Osteoblast (primary cell): ENCODE measurements at regions not wholly inside any gene's neighbourhood (a gene's known extent, or its start where the extent isn't known, plus 50 kb on each side); places are given as distances from the start of the nearest gene placed in this dataset.

Experiments
- DNase-seq: peaks from one replicate; pipeline ENCODE4 v3.0.0; 2011; ENCODE audit warnings: low spot score, mixed read lengths; ENCODE audit not compliant: insufficient read length; ENCODE audit errors: missing footprints
- H2AFZ ChIP-seq: 2 replicates; pipeline ENCODE4 v1.6.0; 2011; ENCODE audit warnings: mild to moderate bottlenecking, low read length
- H3K27ac ChIP-seq: 2 replicates; pipeline ENCODE4 v1.5.1; 2011; ENCODE audit warnings: mild to moderate bottlenecking, low read depth, low read length, moderate library complexity
- H3K27me3 ChIP-seq: 2 replicates; pipeline ENCODE4 v1.6.0; 2012; ENCODE audit warnings: mild to moderate bottlenecking, control low read depth, inconsistent platforms, low read length, moderate library complexity; ENCODE audit not compliant: insufficient read depth
- H3K36me3 ChIP-seq: 2 replicates; pipeline ENCODE4 v1.5.1; 2011; ENCODE audit warnings: mild to moderate bottlenecking, low read length, control low read depth, moderate library complexity; ENCODE audit not compliant: insufficient read depth
- H3K4me1 ChIP-seq: 2 replicates; pipeline ENCODE4 v1.5.1; 2011; ENCODE audit warnings: mild to moderate bottlenecking, low read length, control low read depth, moderate library complexity; ENCODE audit not compliant: insufficient read depth
- H3K4me2 ChIP-seq: 2 replicates; pipeline ENCODE4 v1.6.0; 2011; ENCODE audit warnings: mild to moderate bottlenecking, low read length; ENCODE audit not compliant: insufficient read depth
- H3K4me3 ChIP-seq: fragments of 200-600 bp; sonication (generic); 3 replicates; pipeline ENCODE4 v1.5.1; 2012; ENCODE audit warnings: mild to moderate bottlenecking, low read length, inconsistent platforms; ENCODE audit not compliant: insufficient read depth
- H3K79me2 ChIP-seq: 2 replicates; pipeline ENCODE4 v1.6.0; 2012; ENCODE audit warnings: mild to moderate bottlenecking, low read length, control low read depth, inconsistent platforms; ENCODE audit not compliant: insufficient read depth
- H3K9me3 ChIP-seq: 2 replicates; pipeline ENCODE4 v1.5.1; 2011; ENCODE audit warnings: low read depth, low read length, control low read depth
- H4K20me1 ChIP-seq: 2 replicates; pipeline ENCODE4 v1.6.0; 2012; ENCODE audit warnings: mild to moderate bottlenecking, low read length, control low read depth; ENCODE audit not compliant: insufficient read depth
- TF ChIP-seq, protein P1 (sequence below): IDR thresholded peaks from 2 replicates; pipeline ENCODE4 v1.5.1; 2011; ENCODE audit warnings: mild to moderate bottlenecking, low read depth, low read length, moderate library complexity; ENCODE audit errors: extremely low read depth

DNA sequence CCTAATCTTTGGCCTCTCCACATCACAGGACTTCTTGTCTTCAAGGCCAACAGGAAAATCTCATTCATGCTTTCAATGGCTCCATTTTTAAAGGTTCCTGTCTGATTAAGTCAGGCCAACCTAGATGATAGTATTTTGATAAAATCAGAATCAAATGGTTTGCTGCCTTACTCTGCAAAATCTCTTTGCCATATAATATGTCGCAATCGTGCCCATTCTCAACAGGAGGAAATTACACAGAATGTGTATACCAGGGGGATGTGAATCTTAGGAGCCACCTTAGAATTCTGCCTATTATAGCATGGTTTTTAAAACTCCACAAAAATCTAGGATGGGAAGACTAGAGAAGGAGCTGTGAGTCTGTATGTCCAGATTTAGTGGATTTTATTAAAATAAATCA lies 612.9 kb upstream of the MAN1A1 start:
- TF ChIP-seq, protein P1, sequence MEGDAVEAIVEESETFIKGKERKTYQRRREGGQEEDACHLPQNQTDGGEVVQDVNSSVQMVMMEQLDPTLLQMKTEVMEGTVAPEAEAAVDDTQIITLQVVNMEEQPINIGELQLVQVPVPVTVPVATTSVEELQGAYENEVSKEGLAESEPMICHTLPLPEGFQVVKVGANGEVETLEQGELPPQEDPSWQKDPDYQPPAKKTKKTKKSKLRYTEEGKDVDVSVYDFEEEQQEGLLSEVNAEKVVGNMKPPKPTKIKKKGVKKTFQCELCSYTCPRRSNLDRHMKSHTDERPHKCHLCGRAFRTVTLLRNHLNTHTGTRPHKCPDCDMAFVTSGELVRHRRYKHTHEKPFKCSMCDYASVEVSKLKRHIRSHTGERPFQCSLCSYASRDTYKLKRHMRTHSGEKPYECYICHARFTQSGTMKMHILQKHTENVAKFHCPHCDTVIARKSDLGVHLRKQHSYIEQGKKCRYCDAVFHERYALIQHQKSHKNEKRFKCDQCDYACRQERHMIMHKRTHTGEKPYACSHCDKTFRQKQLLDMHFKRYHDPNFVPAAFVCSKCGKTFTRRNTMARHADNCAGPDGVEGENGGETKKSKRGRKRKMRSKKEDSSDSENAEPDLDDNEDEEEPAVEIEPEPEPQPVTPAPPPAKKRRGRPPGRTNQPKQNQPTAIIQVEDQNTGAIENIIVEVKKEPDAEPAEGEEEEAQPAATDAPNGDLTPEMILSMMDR, result no peak

DNA sequence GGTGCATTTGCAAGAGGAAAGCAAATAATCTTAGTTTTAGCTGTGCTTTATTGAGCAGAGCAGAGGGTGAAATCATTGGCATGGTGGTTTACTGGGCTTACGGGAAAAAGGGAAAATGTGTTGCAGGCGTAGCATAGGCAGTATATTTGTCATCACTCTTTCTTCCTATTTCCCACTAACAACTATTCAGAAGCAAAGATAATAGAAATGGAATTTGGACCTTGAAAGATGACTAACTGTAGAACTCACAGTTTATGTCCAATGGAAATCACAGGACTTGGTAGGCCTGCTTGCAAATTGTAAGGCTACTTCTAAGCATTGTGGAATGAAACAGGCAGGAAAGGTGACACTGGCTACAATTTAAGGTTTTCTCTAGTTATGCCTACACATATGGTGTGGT lies 611.9 kb upstream of the MAN1A1 start:
- no peak overlapping the region for H3K27ac ChIP-seq
- H3K4me2 ChIP-seq, result no peak overlapping the region
- H3K4me1 ChIP-seq, result no peaks in the 10 kb centered on the region
- H2AFZ ChIP-seq, result no peak overlapping the region
- no peaks in the 10 kb centered on the region for H4K20me1 ChIP-seq
- H3K36me3 ChIP-seq, result no peaks in the 10 kb centered on the region
- H3K4me3 ChIP-seq, result no peak overlapping the region
- no peaks in the 10 kb centered on the region for H3K79me2 ChIP-seq
- DNase-seq, result no peak
- TF ChIP-seq, protein P1, result no peak
- no peaks in the 10 kb centered on the region for H3K9me3 ChIP-seq
- no peaks in the 10 kb centered on the region for H3K27me3 ChIP-seq

More for the DNA sequence above, 612.9 kb upstream of the MAN1A1 start:
- no peak overlapping the region for H3K4me2 ChIP-seq
- H4K20me1 ChIP-seq, result no peaks in the 10 kb centered on the region
- H3K4me3 ChIP-seq, result no peak overlapping the region
- H3K27me3 ChIP-seq, result no peaks in the 10 kb centered on the region
- no peaks in the 10 kb centered on the region for H3K79me2 ChIP-seq
- no peak overlapping the region for H3K27ac ChIP-seq
- no peaks in the 10 kb centered on the region for H3K36me3 ChIP-seq
- DNase-seq, result no peak
- H3K4me1 ChIP-seq, result no peaks in the 10 kb centered on the region
- no peak overlapping the region for H2AFZ ChIP-seq
- H3K9me3 ChIP-seq, result no peaks in the 10 kb centered on the region

DNA sequence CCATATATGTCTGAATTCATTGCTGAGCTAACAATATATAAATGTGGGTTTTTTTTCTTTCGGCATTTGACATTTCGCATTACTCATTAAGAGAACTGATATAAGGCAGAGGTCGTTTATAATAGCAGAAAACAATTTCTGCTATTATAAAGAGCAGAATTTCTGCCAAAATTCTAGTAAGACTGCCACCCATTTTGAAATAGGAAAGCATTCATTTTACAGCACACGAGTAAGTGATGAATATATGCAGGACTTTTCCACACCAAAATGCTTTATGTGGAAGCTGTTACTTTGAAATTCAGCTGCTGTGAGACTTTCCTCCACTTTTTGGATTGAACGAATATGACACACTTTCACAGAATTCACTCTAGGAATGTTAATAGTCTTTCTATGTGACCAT lies 610.9 kb upstream of the MAN1A1 start:
- TF ChIP-seq, protein P1, result no peak
- DNase-seq, result no peak
- Histone ChIP-seq H3K36me3 (no peaks in the 10 kb centered on the region), H3K9me3 (no peaks in the 10 kb centered on the region), H3K79me2 (no peaks in the 10 kb centered on the region), H3K4me3 (no peak overlapping the region), H3K4me2 (no peak overlapping the region), H3K4me1 (no peaks in the 10 kb centered on the region), H2AFZ (no peak overlapping the region), H4K20me1 (no peaks in the 10 kb centered on the region), H3K27ac (no peak overlapping the region), H3K27me3 (no peaks in the 10 kb centered on the region)

DNA sequence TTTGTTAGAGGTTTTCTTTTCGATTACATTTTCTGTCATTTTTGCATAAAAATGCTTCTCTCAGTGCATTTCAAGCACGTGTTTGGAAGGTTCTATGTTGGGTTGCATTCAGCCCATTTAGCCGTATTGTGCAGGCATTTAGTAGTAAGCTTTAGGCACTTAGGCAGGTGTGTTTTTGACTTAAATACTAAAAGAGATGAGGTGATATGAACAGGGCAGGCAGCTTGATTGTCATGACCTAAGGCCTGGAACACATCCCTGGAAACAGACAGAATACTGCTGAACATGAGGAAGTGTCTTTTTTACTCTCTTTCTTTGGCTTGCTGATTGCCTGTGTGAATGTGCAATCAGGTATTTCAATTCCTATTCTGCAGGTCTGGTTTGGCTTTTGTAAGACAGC lies 610.5 kb upstream of the MAN1A1 start:
- no peaks in the 10 kb centered on the region for H3K36me3 ChIP-seq
- H4K20me1 ChIP-seq, result no peaks in the 10 kb centered on the region
- no peaks in the 10 kb centered on the region for H3K27me3 ChIP-seq
- H3K4me1 ChIP-seq, result no peaks in the 10 kb centered on the region
- DNase-seq, result no peak
- no peak overlapping the region for H3K4me3 ChIP-seq
- TF ChIP-seq, protein P1, result no peak
- H3K79me2 ChIP-seq, result no peaks in the 10 kb centered on the region
- H2AFZ ChIP-seq, result no peak overlapping the region
- no peaks in the 10 kb centered on the region for H3K9me3 ChIP-seq
- H3K27ac ChIP-seq, result no peak overlapping the region
- H3K4me2 ChIP-seq, result no peak overlapping the region
